Mucosa of gallbladder (tissue), 1 donor: ENCODE measurements at regions not wholly inside any gene's neighbourhood (a gene's known extent, or its start where the extent isn't known, plus 50 kb on each side); places are given as distances from the start of the nearest gene placed in this dataset.
"Not testable (repeated sequence)": the region's sequence is repeated elsewhere in the genome, so short reads cannot be mapped to it uniquely, and the experiment has no call there.

Experiments
- DNase-seq: peaks from one replicate; pipeline ENCODE4 v3.0.0-alpha.2; 2020; ENCODE audit warnings: low spot score
- donor health status: DM: no; HTN: no; CAD: no.

- DNase-seq: no peak
Measured at GRCh38 chr10:55747244-55747643, 613.8 kb downstream of the ZWINT start.

GRCh38 chr10:55746002-55746401 lies 615.1 kb downstream of the ZWINT start:
- no peak for DNase-seq

- no peak for DNase-seq
Measured at GRCh38 chr10:55742487-55742886, 618.6 kb downstream of the ZWINT start.

GRCh38 chr10:55740767-55741166 lies 620.3 kb downstream of the ZWINT start:
- DNase-seq: not testable (repeated sequence)

DNA sequence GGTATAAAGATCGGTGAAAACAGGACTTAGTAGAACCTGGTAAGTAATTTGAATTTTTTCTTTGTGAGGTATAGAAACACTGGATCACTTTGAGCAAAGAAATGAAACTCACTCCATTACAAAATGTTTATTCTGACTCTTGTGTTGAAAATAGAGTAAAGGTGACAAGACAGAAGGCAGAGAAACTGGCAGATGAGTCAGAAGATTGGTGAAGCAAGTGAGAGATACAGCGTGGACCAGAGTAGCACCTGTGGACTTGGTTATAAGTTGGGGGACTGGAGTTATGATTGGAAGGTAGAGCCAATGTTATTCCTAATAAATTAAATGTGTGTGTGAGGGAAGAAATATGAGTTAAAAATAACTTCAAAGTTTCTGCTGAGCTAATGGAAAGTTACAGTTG lies 620.9 kb downstream of the ZWINT start:
- no peak for DNase-seq

DNA sequence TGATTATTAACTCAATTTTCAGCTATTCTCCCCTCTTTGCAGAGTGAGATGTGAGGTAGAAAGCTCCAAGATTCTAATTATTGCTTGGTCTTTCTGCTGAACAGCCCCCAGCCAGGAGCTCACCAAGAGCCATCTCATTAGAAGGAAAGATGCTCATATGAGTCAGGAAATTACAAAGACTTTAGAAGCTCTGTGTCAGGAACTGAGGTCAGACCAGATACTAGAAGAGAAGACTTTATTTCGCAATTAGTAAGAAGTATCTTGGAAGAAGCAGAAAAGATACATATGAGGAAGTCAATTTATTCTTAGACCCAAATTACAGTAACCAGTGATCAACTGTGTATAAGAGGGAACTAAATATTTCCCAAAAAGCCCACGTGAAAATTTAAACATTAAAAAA lies 626.9 kb downstream of the ZWINT start:
- DNase-seq: no peak

DNA sequence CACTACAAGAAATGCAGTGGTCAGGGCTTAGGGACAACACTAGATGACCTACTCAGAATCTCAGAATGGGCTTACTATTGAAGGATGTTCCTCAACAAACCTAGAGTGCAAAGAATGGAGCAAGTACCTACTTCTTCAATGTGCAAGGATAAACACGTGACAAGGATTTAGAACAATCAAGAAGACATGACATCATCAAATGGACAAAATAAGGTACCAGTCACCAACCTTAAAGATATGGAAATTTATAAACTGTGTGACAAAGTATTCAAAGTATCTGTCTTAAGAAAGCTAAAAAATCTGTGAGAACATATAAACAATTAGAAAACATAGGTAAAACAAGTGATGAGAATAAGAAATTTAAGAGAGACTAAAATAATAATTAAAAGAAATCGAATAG lies 656.1 kb downstream of the ZWINT start:
- DNase-seq: no peak

DNA sequence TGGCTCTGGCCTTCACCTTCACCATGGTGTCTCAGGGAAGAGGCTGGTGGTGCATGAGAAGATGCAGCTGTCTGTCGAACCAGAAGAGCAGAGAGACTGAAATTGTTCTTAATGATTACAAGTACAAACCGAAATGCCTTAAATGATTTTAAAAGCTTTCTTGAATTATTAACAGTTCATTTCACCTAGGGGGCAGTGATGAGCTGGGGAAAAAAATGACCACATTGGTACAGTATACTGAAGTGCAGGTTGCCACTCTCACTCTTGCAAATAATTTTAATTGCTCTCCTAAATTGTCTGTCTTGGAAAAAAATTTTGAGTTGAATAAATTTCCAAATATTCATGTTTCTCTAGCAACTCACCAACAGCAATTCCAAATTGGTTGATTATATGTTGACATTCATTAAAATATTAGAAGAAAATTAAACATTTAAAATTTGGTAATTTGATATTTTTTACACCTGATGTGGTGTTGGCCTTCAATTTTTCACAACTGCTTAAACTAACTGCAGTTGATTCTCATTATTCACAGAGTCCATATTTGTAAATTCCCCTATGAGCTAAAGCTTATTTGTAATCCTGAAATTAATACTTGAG lies 692.6 kb downstream of the ZWINT start:
- no peak for DNase-seq

GRCh38 chr10:55653531-55653930 lies 707.5 kb downstream of the ZWINT start:
- no peak for DNase-seq

- DNase-seq: no peak
Measured at GRCh38 chr10:55641601-55642000, 719.5 kb downstream of the ZWINT start.

DNA sequence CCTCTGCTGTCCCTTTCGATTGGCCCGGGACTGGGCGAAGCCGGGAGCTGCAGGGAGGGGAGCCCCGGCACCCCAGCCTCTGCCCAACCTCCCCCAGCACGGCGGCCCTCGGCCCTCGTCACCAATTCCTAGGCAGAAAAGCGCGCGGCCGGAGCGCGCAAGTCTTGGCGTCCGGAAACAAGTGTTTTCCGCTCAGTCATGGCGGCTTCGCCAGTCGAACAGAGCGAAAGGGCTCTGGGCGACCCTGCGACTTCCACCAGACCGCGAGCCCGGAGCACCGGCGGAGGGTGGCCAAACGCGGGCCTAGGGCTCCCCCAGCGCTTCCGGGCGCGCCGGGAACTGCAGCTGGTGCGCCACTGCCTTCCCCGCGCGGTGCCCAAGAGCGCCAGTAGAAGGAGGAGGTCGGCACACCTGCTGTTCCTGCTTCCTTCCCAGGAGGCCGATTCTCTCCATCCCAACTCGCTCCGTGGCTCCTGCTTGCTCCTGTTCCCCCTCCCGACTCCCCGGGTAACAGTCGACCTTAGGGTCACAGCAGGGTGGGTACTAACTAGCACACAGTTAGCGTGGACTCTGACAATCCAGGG lies 729.9 kb downstream of the ZWINT start:
- peak; percentile 21 for DNase-seq

DNA sequence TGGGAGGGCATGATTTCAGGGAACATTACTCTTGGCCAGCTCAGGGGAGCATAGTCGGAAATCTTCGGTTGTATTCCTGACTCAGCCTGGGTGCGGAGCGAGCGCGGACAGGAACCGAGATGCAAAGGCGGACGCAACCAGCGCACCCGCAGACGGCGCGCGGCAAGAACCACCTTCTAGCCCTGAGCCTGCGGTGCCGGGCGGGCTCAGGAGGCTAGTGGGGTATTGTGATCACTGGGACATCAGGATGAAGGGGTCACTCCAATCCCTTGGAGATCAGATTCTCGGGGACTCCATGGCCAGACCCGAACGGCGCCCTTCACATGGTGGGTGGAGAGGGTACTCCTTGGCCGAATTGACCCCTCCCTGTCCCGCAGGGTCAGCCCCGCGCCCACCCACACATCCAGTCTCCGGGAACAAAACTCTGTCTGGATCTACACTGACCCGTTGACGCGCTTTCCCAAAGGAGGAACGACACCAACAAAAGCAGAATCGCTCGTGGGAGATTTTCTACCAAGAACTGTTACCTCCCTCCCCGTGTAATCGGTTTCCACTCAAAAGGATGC lies 730.5 kb downstream of the ZWINT start:
- no peak for DNase-seq

DNA sequence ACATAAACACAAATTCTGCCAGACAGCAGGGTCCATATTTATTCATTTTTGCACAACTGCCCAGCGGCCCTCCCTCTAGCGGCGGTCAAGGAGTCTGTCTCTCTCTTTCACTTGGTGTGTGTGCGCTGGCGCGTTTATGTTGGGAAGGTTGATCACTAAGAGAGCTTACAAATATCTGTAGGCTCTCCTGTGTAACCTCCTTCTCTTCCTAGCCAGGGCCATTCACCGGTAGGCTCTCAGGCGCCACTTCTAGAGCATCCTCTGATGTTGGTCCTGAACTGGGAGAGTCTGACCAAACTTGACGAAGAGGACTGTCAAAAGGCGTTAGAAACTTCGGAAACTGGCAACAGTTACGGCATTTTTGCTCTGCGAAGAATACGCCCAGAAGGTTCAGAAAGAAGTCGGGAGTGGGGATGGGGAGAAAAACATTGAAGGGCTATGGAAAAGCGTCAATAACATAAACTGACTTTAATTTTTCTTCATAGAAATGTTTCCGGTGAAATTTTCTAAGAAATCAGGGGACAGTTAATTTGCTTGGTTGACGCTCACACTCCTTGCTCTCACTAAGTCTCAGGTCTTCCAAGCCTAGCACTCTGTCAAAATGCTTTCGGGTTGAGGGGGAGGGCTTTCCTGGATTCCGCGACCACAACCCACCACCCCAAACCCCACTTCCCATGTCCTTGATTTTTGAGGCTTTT lies 731.1 kb downstream of the ZWINT start:
- no peak for DNase-seq

DNA sequence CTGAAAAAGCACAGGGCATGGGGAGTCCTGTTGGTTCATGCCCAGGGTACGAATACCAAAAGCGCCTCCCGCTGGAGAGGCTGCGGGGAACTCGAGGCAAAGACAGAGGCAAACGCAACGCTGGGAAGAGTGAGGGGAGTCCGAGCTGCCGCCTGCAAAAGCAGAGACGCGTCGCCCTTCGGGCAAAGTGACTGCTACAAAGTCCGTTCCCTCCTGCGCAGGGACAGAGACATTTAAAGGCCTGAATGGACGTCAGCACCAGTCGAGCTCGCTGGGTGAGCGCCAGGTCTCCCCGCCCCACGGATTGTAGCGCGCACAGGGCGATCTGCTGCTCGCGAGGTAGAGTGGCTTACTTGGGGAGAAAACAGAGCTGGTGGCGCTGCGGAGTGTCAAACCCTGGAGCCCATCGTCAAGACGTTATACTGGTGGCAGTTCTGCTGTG lies 732.8 kb downstream of the ZWINT start:
- no peak for DNase-seq

GRCh38 chr10:55627501-55628051 lies 733.5 kb downstream of the ZWINT start:
- DNase-seq: no peak

- not testable (repeated sequence) for DNase-seq
Measured at GRCh38 chr10:55601690-55602478, 759.2 kb downstream of the ZWINT start.

GRCh38 chr10:55551603-55552002 lies 750.6 kb upstream of the PCDH15 start:
- no peak for DNase-seq

GRCh38 chr10:55550236-55550635 lies 749.2 kb upstream of the PCDH15 start:
- DNase-seq: no peak

GRCh38 chr10:55537497-55537896 lies 736.5 kb upstream of the PCDH15 start:
- not testable (repeated sequence) for DNase-seq

DNA sequence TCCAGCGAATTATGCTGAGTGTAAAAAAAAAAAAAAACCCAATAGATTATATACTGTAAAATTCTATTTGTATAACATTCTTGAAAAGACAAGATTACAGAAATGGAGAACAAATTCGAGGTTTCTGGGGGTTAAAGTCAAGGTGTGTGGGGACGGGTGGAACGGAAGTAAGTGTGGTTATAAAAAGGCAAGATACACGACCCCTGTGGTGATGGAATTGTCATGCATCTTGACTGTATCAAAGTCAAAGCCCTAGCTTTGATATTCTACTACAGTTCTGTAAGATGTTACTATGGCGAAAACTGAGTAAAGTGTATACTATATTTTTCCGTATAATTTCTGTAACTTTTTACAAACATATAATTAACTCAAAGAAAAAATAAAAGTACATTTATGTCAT lies 718.2 kb upstream of the PCDH15 start:
- no peak for DNase-seq

- not testable (repeated sequence) for DNase-seq
Measured at GRCh38 chr10:55518416-55518815, 717.4 kb upstream of the PCDH15 start.

- no peak for DNase-seq
Measured at GRCh38 chr10:55509168-55509567, 708.1 kb upstream of the PCDH15 start.
